Ascending aorta (tissue), 2 donors: ENCODE measurements at regions not wholly inside any gene's neighbourhood (a gene's known extent, or its start where the extent isn't known, plus 50 kb on each side); places are given as distances from the start of the nearest gene placed in this dataset.

Experiments
- DNase-seq, 2 donors: peaks; one replicate each; pipeline ENCODE4 v3.0.0-alpha.2; 2019; ENCODE audit warnings: low spot score in 2 of 2
- H3K27ac ChIP-seq, 2 donors: fragments of 200-600 bp; sonication (generic); one replicate each; pipeline ENCODE4 v1.5.1; 2016 to 2017; ENCODE audit warnings: mild to moderate bottlenecking in 1 of 2
- H3K27me3 ChIP-seq: fragments of 200-600 bp; sonication (generic); one replicate; pipeline ENCODE4 v1.5.1; 2017
- H3K36me3 ChIP-seq, 2 donors: fragments of 200-600 bp; sonication (generic); one replicate each; pipeline ENCODE4 v1.5.1; 2016
- H3K4me1 ChIP-seq, 2 donors: fragments of 200-600 bp; sonication (generic); one replicate each; pipeline ENCODE4 v1.5.1; 2016 to 2017; ENCODE audit warnings: mild to moderate bottlenecking in 1 of 2
- H3K4me3 ChIP-seq, 2 donors: fragments of 200-600 bp; sonication (generic); one replicate each; pipeline ENCODE4 v1.5.1; 2016 to 2017; ENCODE audit warnings: mild to moderate bottlenecking in 1 of 2
- H3K9me3 ChIP-seq, 2 donors: fragments of 200-600 bp; sonication (generic); one replicate each; pipeline ENCODE4 v1.5.1; 2016
- CTCF ChIP-seq, 3 experiments: fragments of 200-600 bp in 2 of 3; fragments of 450-650 bp in 1 of 3; sonication (generic) in 2 of 3; IDR thresholded peaks; one replicate each; pipeline ENCODE4 v1.5.1; 2016 to 2019; ENCODE audit warnings: antibody characterized with exemption in 3 of 3, mild to moderate bottlenecking in 1 of 3, moderate library complexity in 1 of 3
- intact Hi-C: fragments of 100-400 bp; cut with DNase I; formaldehyde crosslinking; loops from one replicate; pipeline ENCODE4 v1.15.1; 2023

GRCh38 chr10:28967031-28967430 lies 289.7 kb downstream of the BAMBI start:
- no peak overlapping the region for H3K27ac ChIP-seq
- no peaks in the 10 kb centered on the region for H3K9me3 ChIP-seq
- H3K27me3 ChIP-seq: no peaks in the 10 kb centered on the region
- no peak for DNase-seq
- no peak for TF ChIP-seq CTCF (IDR thresholded peaks at IDR 0.05)
- H3K36me3 ChIP-seq: no peaks in the 10 kb centered on the region
- intact Hi-C loops: no loop called here
- H3K4me1 ChIP-seq: no peaks in the 10 kb centered on the region
- no peak overlapping the region for H3K4me3 ChIP-seq

GRCh38 chr10:28969413-28969812 lies 292.1 kb downstream of the BAMBI start:
- Histone ChIP-seq H3K4me1 (no peaks in the 10 kb centered on the region), H3K4me3 (no peak overlapping the region), H3K36me3 (no peaks in the 10 kb centered on the region), H3K27ac (no peak overlapping the region), H3K9me3 (no peaks in the 10 kb centered on the region), H3K27me3 (no peaks in the 10 kb centered on the region)
- intact Hi-C loops: no loop called here
- TF ChIP-seq CTCF (IDR thresholded peaks at IDR 0.05): no peak
- no peak for DNase-seq

GRCh38 chr10:28970231-28970630 lies 292.9 kb downstream of the BAMBI start:
- H3K27ac ChIP-seq: no peak overlapping the region
- no peak for TF ChIP-seq CTCF (IDR thresholded peaks at IDR 0.05)
- intact Hi-C loops: no loop called here
- no peaks in the 10 kb centered on the region for H3K9me3 ChIP-seq
- no peaks in the 10 kb centered on the region for H3K4me1 ChIP-seq
- no peaks in the 10 kb centered on the region for H3K36me3 ChIP-seq
- H3K27me3 ChIP-seq: no peaks in the 10 kb centered on the region
- DNase-seq: no peak
- H3K4me3 ChIP-seq: no peak overlapping the region

GRCh38 chr10:28971255-28971654 lies 293.9 kb downstream of the BAMBI start:
- Histone ChIP-seq H3K27me3 (no peaks in the 10 kb centered on the region), H3K4me1 (no peaks in the 10 kb centered on the region), H3K36me3 (no peaks in the 10 kb centered on the region), H3K27ac (no peak overlapping the region), H3K4me3 (no peak overlapping the region), H3K9me3 (no peaks in the 10 kb centered on the region)
- intact Hi-C loops: no loop called here
- no peak for DNase-seq
- TF ChIP-seq CTCF (IDR thresholded peaks at IDR 0.05): no peak

- DNase-seq: no peak
- H3K9me3 ChIP-seq: no peaks in the 10 kb centered on the region
- TF ChIP-seq CTCF (IDR thresholded peaks at IDR 0.05): no peak
- no peaks in the 10 kb centered on the region for H3K36me3 ChIP-seq
- H3K27ac ChIP-seq: no peak overlapping the region
- no peak overlapping the region for H3K4me3 ChIP-seq
- H3K4me1 ChIP-seq: no peaks in the 10 kb centered on the region
- intact Hi-C loops: no loop called here
- H3K27me3 ChIP-seq: no peaks in the 10 kb centered on the region
Measured at GRCh38 chr10:28971764-28972163, 294.4 kb downstream of the BAMBI start.

GRCh38 chr10:28973309-28973972 lies 296.1 kb downstream of the BAMBI start:
- DNase-seq: no peak
- intact Hi-C loops: no loop called here
- Histone ChIP-seq H3K4me1 (no peaks in the 10 kb centered on the region), H3K9me3 (no peaks in the 10 kb centered on the region), H3K27me3 (no peaks in the 10 kb centered on the region), H3K36me3 (no peaks in the 10 kb centered on the region), H3K27ac (no peak overlapping the region), H3K4me3 (no peak overlapping the region)
- no peak for TF ChIP-seq CTCF (IDR thresholded peaks at IDR 0.05)
